Muscle of back (tissue), 3 donors: ENCODE measurements at regions not wholly inside any gene's neighbourhood (a gene's known extent, or its start where the extent isn't known, plus 50 kb on each side); places are given as distances from the start of the nearest gene placed in this dataset.
"Not testable (repeated sequence)": the region's sequence is repeated elsewhere in the genome, so short reads cannot be mapped to it uniquely, and the experiment has no call there.

Source experiments
- DNase-seq, 3 donors: peaks; one replicate each; pipeline versions ENCODE4 v3.0.0 to v3.0.0-alpha.2; 2013

DNA sequence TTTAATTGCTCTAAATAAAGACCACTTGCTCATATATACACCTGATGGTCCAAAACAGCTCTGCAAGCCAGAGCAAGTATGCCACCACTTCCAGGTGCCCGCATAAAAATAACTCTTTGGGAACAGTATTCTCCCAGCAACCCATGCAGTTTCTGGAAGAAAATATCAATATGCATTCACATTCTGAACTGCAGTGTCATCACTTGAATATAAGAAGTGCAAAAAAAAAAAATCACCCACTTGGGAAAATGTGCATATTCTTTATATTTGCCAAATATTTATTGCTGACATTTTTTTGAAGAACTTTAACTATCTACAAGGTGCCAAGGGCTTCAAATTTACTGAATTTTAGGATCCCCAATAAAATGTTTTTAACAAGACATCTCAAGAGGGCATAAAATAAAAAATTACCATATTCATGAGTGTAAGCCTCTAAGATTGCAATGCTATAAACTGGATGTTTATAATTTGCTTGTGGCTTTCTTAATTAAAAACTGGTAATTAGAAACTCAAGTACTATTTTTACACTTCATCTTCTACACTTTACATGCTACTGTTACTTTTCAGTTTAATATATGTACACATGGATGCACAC lies 360.6 kb upstream of the HNRNPA3 start:
- no peak for DNase-seq

DNA sequence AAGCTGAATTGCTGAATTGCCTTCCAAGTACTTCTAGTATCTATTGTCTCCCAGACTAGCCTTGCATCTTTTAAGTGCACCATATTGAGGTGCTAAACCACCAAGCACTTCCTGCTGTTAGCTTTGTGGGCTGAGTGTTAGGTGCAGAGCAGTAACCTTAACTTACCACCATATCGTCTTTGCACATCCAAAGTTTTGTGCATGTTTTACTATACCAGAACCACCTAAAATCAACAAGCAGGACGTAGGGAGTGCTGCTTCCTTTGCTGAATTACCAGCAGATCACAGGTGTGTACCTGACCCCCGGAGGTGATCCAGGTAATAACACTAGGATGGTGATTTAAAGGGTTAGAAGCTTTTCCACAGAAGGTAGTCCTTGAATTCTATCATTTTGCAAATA lies 359.9 kb upstream of the HNRNPA3 start:
- DNase-seq = no peak

DNA sequence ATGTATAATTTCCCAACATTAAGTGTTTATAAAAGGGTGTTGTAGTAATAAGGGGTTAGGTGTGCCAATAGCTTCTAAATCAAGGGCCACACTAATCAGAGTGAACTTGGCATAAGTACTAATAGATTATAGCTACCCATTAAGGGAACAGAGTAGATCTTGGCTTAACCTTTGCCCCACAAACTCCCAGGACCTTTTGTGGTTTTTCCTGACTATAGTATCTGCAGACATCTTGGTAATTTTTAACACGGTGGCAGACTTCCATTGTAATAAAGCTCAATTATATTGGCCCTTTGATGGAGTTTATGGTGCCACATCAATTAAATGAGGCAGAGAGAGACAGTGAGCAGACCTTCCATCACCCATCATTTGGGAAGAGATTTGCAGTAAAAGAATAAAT lies 358.5 kb upstream of the HNRNPA3 start:
- no peak for DNase-seq

DNA sequence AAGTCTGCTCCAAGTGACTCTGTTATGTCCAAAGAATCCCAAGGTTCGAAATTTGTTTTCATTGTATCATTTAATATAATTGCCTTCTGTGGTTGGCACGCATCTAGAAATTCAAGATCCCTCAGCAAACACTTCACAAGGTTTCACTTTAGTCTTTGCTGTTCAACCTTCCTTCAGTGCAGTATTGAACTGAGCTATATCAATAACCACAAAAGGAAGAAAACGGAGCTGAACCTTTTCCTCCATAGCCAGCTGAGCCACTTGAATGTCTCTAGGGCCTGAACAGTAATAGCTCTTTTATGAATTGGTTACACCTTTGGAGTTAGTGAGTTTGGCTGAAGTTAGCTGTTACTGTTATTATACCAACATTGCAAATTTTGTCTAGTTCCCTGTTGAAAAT lies 357.7 kb upstream of the HNRNPA3 start:
- DNase-seq = no peak

DNA sequence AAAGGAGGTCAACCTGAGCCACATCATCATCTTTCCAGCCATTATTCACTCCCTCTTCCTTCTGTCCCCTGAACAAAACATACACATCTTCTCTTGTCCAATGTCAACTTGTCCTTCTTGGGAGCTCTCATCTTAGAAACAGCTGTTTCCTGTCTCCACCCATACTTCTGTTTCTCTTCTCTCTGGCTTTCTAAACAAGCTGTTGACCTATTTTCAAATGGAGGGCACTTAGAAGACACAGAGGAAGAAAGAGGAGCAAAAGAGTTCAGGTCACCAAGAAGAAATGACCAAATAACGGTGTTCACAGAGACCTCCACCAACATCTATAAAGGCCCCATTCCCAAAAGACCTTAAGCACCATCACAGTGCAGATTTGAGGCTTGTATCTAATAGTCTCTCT lies 355.9 kb upstream of the HNRNPA3 start:
- DNase-seq = no peak

DNA sequence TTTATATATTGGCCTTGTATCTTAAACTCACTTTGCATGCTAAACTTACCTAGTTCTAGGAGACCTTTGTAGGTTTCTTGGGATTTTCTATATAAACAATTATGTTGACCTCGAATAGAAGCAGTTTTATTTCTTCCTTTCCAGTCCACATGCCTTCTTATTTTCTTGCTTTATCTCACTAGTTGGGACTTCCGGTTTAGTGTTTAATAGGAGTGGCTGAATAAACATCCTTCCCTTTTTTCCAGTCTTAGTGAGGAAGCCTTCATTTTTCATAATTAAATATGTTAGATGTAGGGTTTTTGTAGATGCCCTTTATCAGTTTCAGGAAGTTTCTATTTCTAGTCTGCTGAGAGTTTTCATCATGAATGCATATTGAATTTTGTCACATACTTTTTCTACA lies 347.3 kb upstream of the HNRNPA3 start:
- DNase-seq = no peak

DNA sequence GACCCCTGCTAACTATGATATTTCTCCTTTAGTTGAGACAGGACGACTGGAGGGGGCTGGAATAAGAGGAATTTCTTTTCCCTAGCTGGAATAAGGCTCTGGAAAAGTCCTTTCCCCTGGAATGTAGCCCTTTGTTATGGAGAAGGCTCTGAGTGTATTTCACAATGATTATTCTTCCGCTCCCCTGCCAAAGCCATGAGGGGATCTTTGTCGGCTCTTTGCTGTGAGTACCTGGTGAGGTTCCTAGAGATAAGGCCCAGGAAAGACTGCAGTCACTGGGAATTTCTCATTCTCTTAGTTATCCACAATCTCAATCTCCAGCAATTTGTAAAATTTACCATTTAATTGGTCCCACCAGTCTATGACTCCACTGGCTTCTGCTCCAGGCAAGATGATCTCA lies 340.2 kb upstream of the HNRNPA3 start:
- DNase-seq = no peak

DNA sequence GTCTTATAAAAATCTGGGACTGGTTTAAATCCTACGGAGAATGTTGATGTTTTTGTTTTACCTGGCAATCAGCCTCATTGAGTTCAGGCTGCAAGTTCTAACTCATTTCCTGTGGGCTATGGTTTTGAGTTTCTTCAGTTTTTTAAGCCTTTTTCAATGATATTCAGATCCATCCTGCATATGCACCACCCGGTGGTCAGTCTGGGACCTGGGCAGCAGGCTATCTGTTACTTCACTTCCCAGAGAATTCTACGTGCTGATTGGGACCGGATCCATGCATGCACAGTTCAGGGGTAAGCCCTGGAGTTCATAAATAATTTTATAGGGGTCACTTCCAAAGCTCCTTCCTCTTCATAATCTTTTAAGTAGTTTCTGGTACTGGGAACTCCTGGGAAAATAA lies 339.2 kb upstream of the HNRNPA3 start:
- no peak for DNase-seq

DNA sequence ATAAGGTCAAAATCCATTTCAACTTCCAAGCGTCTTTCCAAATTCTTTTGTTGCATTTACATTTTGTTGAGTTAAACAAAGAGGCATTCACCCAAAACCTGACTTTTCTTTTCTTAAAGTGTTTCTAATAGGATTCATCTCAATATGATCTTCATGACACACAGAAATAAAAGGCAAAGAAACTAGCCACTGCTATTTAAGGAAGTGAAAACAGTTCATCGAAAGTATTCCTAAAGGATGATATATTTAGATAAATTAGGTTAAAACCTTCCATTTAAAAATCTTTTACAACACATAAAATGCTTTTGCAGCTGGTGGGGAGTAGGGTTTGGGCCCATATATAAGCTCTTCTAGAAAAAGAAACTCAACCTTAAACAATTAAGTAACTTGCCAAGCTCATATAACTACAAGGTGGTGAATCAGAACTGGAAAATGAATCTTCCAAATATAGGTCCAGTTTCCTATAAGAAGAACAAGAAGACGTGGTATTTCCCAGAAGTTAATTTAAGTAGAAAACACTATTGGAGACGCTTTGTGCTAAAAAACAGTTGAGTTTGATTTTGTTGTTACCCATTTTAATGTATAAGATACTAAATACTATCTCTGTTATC lies 336.0 kb upstream of the HNRNPA3 start:
- no peak for DNase-seq

DNA sequence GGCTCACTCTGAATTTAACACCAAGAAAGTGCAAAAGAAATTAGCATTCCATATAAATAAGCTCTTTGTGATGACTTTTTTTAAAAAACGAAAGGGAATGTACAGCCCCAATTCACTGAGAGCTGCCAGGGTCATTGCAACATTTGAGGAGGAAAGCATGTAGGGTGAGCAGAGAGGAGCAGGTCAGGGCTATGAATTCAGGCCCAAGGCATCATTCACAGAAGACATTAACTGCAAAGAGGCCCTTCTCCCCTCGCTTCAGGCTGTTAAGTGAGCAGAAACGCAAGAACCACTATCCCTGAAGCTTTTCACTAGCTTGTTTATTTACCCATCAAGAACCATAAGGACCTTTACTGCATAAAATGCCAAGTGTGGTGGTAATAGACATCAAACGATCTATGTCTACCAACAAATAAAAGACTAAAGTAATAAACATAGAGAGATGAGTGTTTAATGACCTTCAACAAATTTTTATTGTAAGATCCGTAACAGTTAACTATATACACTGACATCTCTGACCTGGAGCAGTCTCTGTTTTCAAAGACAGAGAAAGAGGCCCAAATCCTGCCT lies 333.1 kb upstream of the HNRNPA3 start:
- no peak for DNase-seq

DNA sequence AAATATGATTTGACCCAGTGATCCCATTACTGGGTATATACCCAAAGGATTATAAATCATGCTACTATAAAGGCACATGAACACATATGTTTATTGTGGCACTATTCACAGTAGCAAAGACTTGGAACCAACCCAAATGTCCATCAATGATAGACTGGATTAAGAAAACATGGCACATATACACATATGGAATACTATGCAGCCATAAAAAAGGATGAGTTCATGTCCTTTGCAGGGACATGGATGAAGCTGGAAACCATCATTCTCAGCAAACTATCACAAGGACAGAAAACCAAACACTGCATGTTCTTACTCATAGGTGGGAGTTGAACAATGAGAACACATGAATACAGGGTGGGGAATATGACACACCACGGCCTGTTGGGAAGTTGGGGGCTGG lies 330.5 kb upstream of the HNRNPA3 start:
- DNase-seq = not testable (repeated sequence)

DNA sequence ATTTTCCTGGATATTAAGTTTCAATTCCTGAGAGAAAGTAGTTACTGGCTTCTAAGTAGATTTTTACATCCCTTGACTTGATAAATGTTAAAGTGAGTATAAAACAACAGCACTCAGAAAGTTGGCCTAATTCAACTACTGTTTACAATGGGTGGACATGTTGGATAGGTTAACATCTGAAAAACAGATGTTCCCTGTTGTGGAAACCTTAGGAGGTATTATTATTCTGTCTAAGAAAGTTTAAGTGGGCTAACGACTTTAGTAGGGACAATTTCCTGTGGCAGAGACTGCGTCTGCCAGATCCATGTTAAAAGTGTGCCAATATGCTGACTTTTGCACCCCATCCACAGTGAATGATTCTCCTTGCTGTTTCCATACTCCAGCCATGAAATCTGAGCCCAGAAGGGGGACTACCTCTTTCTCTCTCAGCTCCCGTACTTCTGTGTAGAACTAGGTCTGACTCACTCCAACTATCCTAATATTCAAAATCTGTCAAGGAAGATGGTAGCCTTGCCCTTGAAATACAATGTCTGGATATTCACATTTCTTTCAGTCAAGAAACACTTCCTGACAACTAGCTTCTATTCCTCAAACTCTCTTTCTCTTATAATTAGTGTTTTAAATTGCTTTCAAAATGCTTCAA lies 327.5 kb upstream of the HNRNPA3 start:
- DNase-seq = peak in 1 of 3 donors; percentile 19

DNA sequence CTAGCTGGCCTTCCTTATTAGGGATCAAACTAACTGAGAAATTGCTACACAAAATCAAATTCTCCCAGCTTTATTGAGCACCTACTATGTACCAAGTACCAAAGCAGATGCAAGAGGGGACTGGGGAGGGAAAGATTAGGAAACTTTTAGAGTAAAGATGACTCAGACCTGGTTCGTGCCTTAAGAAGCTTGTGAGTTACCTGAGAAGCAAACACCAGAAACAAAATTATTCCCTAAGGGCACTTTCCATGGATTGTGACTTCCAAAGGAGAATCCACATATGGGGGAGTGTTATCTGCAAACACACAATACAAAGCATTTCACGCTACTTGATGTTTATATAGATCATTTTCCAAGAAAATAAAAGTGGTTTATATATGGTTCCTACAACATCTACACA lies 326.9 kb upstream of the HNRNPA3 start:
- no peak for DNase-seq

DNA sequence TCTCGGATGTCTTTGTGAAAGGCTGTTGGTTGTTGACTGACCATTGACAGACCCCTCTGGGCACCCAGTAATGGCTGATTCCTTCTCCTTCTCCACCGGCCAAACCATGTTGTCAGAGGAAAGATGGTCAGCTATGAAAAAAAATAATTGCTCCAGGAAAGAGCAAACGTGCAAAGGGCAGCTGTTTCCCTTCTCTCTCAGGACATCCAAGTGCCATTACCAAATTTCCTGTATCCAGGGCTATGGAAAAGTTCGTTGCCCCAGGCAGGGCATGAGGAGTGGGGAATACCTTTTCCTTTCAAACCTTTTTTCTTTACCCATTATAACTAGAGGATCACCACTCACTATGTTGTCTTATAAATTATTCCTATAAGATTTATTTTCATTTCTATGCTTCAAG lies 321.5 kb upstream of the HNRNPA3 start:
- DNase-seq = no peak

DNA sequence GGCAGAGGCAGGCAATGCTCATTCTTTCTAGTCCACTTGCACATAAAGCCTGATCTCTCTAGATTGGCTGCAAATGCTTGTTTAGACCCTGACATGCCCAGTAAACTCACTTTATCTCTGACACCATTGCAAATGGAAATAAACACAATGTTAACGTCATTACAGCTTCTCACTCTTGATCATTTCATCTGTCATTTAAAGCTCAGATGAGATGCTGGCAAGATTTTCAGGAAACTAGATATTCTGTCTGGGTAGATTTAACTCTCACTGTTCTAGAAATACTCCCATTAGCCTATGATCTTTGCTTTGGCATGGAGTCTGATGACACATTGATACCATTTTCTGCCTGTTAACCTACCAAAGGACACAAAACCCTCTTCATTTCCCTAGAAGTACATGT lies 320.7 kb upstream of the HNRNPA3 start:
- DNase-seq = no peak

DNA sequence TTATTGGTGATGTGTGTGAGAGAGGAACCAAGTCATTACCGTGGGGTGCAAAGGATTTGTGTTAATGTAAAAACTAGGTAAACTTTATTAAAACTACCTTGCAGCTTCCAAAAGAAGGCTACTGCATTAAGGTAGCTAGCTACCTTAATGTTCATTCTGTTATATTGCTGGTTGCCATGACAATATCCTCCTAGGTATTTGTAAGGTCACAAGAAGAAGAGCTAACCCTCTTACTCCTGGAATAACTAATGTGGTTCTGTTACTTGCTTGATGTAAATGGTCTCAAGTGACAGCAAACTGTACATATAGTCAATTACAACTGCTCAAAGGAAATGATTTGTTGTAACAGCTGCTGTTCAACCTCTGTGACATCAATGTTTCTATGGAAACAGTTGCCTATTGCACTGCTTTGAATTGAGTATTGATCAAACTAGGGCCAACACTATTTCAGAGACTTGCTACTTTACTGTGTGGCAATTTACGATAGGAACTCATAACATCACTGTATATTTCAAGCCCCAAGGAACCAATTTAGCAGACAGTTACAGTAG lies 319.8 kb upstream of the HNRNPA3 start:
- DNase-seq = no peak

DNA sequence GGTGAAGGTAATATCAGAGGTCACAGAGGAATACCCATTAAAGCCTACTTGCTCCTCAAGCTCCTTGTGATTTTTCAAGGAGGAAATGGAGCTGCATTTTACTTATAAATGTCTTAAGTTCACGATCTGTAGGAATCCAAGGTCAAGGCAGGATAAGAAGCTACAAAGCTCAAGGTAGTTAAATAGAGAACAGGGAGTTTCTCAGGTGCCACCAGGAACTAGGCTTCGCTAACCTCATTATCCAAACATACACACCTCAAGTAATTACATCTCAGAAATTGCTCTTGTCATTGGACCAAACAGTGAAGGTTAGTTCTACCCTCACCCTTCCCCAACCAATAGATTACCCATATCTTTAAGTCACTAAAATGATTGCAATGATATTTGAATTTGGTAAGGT lies 317.4 kb upstream of the HNRNPA3 start:
- no peak for DNase-seq

DNA sequence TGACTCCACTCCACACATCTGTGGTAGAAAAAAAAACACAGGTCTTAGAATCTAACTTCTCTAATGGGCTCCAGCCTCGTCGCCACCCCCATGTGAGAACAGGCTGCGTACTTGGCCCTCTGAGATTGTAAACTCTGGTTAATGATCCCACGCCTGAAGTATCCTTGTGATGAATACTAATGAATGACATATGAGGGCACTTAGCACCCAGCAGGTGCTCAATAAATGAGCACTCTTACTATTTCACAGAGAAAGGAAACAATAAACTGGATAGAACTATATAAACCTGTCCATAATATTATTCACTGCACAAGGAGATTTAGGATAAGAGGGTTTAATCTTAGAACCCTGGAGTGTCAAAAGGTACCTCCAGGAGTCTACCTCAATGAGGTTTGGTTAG lies 310.1 kb upstream of the HNRNPA3 start:
- DNase-seq = no peak

DNA sequence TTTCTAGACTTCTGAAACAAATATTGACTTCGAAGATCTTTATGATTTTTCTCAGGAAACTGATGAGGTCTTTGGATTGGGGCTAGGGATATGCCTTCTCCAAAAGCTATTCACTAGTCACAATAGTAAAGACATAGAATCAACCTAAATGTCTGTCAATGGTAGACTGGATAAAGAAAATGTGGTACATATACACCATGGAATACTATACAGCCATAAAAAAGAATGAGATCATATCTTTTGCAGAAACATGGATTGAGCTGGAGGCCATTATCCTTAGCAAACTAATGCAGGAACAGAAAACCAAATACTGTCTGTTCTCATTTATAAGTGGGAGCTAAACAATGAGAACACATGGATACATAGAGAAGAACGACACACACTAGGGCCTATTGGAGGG lies 308.5 kb upstream of the HNRNPA3 start:
- DNase-seq = not testable (repeated sequence)

DNA sequence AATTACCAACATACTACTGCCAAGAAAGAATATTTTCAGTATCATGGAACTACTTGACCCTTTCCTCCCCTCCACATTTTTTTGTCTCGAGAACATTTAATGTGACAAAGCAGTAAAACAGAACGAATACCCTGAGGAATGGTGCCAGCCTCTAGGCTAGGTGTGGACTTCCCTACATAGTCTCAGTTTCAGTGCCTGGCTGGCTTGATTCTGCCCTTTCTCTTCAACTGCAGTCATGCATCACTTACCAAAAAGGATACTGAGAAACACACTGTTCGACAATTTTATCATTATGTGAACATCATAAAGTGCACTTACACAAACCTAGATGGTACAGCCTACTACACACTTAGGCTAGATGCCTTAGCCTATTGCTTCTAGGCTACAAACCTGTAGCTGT lies 305.3 kb upstream of the HNRNPA3 start:
- DNase-seq = no peak

DNA sequence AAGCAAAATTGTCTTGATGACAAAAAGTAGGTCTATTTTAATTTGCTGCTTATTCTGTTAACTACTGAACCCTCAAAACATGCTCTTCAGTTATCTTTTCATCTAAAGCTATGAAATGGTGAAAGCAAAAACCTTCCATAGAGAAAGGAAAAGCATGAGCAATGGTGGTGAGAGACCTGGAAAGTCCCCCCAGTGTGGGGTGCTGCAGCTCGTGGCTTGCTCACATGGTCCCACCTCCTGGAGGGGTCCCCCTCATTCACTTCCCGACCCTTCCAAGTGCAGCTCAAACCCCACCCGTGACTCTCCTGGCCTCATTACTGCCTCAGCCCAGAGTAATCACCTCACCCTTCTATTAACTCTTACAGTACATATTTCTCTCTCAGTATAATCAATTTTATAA lies 301.8 kb upstream of the HNRNPA3 start:
- no peak for DNase-seq

DNA sequence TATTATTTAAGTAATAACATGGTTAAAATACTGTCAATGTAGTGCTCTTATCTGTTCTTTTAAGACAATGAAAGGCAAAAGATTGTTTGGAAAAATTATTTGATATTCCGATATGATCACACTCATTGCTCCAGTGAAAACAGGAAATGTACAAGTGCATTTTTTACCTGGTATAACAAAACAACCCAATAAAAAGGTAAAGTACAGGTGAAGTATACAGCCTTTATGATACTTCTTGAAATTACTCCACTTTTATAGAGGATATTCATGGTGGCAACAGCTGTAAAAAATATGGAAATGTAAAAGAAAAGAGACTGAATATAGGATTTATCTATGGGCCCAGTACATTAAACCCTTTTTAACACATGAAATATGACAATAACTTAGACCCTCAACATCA lies 298.6 kb upstream of the HNRNPA3 start:
- no peak for DNase-seq

DNA sequence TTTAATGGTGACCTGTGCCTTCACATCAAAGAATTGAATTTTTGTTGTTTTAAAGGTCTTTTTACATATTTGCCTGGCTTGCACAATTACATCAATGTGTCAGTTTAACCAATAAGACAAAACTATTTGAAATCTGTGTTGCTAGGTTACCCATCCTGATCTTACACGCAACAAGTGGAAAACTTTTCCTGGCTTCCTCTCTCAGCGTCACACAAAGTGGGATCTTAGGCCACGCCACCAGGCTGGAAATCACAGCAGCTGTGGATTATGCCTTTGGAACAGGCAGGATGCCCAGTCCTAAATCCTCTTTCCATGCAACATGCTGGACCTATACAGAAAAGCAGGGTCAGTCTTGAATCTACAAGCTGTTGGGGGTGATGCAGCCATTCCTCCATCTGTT lies 298.2 kb upstream of the HNRNPA3 start:
- peak in 2 of 3 donors; percentile 18 to 42 for DNase-seq
